CD4-positive, alpha-beta T cell treated with Interleukin-2 at 100 ng/mL for 4 hours (primary cell): ENCODE measurements at regions not wholly inside any gene's neighbourhood (a gene's known extent, or its start where the extent isn't known, plus 50 kb on each side); places are given as distances from the start of the nearest gene placed in this dataset.
"Not testable (repeated sequence)": the region's sequence is repeated elsewhere in the genome, so short reads cannot be mapped to it uniquely, and the experiment has no call there.

Source experiments
- DNase-seq: peaks from one replicate; pipeline ENCODE4 v3.0.0-alpha.2; 2020; ENCODE audit warnings: low spot score

- no peak for DNase-seq
These were observed 195.7 kb upstream of the CCNH start for GRCh38 chr5:87608385-87608784.

- no peak for DNase-seq
These were observed 192.9 kb upstream of the CCNH start for GRCh38 chr5:87605663-87606062.

GRCh38 chr5:87599778-87600177 lies 187.0 kb upstream of the CCNH start:
- no peak for DNase-seq

GRCh38 chr5:87598460-87598859 lies 185.7 kb upstream of the CCNH start:
- DNase-seq: no peak

- DNase-seq: no peak
These were observed 181.8 kb upstream of the CCNH start for GRCh38 chr5:87594566-87594965.

GRCh38 chr5:87589587-87589986 lies 176.9 kb upstream of the CCNH start:
- no peak for DNase-seq

GRCh38 chr5:87588316-87588715 lies 175.6 kb upstream of the CCNH start:
- no peak for DNase-seq

GRCh38 chr5:87583704-87584103 lies 171.0 kb upstream of the CCNH start:
- not testable (repeated sequence) for DNase-seq

GRCh38 chr5:87582149-87582548 lies 169.4 kb upstream of the CCNH start:
- DNase-seq: no peak

GRCh38 chr5:87581661-87582060 lies 168.9 kb upstream of the CCNH start:
- DNase-seq: no peak

- no peak for DNase-seq
These were observed 166.9 kb upstream of the CCNH start for GRCh38 chr5:87579678-87580077.

- DNase-seq: no peak
These were observed 164.1 kb upstream of the CCNH start for GRCh38 chr5:87576867-87577266.

GRCh38 chr5:87576306-87576705 lies 163.6 kb upstream of the CCNH start:
- DNase-seq: not testable (repeated sequence)

GRCh38 chr5:87574106-87574505 lies 161.4 kb upstream of the CCNH start:
- DNase-seq: no peak

GRCh38 chr5:87572611-87573010 lies 159.9 kb upstream of the CCNH start:
- no peak for DNase-seq

GRCh38 chr5:87572090-87572489 lies 159.4 kb upstream of the CCNH start:
- DNase-seq: no peak

GRCh38 chr5:87570366-87570765 lies 157.6 kb upstream of the CCNH start:
- no peak for DNase-seq

GRCh38 chr5:87562068-87562467 lies 149.3 kb upstream of the CCNH start:
- DNase-seq: no peak

- no peak for DNase-seq
These were observed 147.8 kb upstream of the CCNH start for GRCh38 chr5:87560528-87560927.

GRCh38 chr5:87551911-87552310 lies 139.2 kb upstream of the CCNH start:
- no peak for DNase-seq

- no peak for DNase-seq
These were observed 128.9 kb upstream of the CCNH start for GRCh38 chr5:87541676-87542075.

GRCh38 chr5:87541033-87541432 lies 128.3 kb upstream of the CCNH start:
- no peak for DNase-seq

- DNase-seq: no peak
These were observed 127.1 kb upstream of the CCNH start for GRCh38 chr5:87539839-87540238.

- no peak for DNase-seq
These were observed 123.6 kb upstream of the CCNH start for GRCh38 chr5:87536365-87536764.

GRCh38 chr5:87535706-87536105 lies 123.0 kb upstream of the CCNH start:
- DNase-seq: no peak
